ENCODE measurements at regions not wholly inside any gene's neighbourhood (a gene's known extent, or its start where the extent isn't known, plus 50 kb on each side); places are given as distances from the start of the nearest gene placed in this dataset.

DNA sequence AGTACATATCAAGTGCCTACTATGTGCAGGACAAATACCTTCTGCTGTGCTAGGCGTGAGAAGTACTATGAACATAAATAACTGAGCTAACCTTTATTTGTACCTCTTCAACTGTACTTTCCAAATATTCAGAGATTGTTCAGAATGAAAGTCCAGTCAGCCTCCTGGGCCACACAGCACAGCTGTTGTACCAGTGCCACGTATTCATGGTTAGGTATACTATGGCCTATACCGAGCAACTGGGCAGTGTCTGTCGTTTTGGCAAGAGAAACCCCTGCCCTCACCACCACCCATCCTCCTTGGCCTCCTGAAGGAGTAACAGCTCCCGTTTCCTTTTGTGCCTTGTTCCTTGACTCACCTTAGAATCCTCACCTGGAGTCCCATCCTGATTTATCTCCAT, 53.0 kb downstream of the RASSF10 start:
- FAIRE-seq (no peak), DNase-seq (ENCODE audit: low spot score) (no peak)

DNA sequence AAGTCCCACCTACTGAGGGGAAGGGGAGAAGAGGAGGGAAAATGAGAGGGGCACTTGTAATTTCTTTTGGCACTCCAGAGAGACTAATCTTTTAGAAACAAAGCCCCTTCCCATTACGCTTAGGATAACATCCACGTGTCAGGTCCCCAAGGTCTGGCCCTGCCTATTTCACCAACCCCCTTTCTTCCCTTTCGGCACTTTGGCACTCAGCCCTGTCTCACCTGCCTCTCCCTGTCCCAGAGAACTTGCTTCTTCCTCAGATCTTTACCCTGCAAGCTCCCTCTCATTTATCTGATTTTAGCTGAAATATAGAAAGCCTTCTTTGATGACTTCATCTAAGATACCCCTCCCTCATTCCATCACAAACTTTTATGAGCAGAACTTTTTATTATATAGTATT, 55.5 kb downstream of the RASSF10 start:
- no peak for DNase-seq (ENCODE audit: low spot score)
- no peak for FAIRE-seq

DNA sequence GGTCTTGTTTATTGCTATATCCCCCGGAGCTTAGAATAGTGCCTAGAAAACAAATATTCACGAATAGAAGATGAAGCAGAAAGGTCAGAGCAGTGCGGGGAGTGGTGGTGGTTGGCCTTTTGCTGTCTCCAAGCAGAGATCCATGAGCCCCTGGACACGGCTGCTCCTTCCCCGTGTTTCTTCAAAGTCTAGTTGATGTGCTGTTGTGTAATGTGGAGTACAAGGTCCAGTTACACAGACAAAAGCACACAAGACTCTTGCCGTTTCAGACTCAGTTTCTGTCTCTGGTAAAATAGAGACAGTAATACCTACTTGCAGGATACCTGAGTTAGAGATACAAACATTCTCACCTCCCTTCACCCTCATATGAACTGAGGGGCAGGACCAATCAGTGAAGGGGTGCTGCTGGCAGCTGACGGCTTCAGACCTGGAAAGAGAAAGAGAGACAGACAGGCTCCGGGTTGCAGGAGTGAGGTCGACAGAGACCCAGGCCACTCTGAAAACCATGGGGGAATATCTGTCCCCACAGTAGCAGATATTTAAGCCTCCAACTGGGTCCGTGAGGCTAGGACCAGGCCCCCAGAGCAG, 56.2 kb downstream of the RASSF10 start:
- DNase-seq (ENCODE audit: low spot score): no peak
- FAIRE-seq: no peak

DNA sequence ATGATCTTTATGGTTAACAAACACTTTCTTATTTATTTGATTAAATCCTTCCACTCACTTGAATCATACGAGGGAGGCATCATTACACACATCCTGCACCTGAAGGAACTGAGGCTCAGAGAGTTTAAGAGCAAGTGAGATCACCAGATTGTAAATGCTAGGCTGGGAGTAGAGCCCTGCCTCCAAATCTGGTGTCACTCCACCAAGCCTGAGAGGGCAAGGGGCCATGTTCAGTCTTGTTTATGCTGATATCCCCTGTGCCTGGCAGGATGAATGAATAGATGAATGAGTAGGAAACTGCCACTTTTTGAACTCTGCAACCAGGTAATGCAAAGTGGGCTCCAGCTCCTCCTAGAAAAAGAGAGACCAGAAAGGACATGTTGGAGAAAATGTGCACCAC, 59.1 kb downstream of the RASSF10 start:
- FAIRE-seq: no peak

DNA sequence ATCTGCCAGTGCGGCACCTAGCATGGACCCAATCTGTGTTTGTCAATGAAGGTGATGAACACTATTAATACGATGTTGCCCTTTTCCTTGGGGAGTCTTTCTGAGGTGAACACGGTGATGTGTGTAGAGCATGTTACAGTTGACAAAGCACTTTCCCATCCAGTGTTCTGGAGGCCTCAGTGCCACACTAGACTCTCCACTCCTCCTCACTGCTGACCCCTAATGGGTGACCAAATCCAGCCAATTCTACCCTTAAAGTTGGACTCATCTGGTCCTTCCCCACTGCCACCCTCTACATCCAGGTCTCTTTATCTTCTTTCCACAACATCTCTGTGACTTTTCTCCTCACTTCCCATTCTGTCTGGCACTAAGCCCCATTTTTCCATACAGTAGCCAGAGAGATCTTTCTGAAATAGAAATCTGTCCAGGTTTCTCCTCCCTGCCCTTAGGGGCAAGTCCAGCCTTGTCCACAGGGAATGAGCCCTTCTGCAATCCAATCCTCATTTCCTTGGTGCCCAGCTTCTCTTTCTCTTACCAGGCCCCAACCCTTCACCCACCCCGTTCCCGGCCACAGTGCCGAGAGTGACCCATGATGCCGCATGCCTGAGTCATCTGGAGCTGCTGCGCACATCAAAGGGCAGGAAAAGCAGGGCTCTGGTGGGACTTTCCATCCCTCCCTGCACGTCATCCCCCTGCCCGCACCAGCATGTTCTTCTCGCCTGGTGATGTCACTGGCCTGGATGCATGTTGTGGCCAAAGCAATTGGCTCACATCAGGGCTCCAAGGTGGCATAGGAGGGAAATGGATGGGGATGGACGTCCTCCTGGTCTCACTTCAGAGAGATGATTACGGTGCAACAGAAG, 64.2 kb downstream of the RASSF10 start:
- FAIRE-seq: peak; percentile 92

More for the DNA sequence above, 59.1 kb downstream of the RASSF10 start:
- no peak for DNase-seq (ENCODE audit: low spot score)

DNA sequence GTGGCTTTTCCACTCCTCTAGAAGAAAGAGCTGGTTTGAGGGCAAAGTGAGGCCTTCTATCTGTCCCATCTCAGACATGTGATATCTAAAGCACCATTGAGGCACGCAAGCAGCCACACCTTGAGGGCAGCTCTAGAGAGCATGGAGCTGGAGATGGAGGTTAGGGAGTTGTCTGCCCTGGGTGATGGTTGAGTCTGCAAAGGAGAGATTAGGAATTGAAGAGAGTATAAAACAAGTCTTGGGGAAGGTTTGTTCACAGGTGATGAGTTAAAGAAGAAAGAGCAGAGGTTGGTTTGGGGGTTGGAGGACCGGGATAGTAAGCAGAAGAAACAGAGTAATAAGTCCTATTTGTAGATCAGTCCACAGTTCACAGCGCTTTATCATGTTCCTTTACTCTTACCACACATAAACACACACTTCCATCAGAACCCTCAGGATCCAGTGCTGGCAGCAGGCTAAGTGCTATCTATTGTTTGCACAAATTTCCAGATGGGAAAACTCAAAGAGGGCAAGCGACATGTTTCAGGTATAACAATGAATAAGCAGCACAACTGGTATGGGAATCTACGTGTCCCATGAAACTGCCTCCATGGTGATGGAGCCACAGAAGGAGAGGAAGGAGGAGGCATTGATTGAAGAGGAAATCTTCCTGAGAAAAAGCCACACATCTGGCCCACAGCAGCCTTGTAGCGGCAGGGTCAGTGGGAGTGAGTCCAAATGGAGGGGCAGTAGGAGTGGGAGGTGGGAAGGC, 65.8 kb downstream of the RASSF10 start:
- no peak for DNase-seq (ENCODE audit: low spot score)
- FAIRE-seq: peak; percentile 40

More for the DNA sequence above, 64.2 kb downstream of the RASSF10 start:
- DNase-seq (ENCODE audit: low spot score): peak; percentile 91

DNA sequence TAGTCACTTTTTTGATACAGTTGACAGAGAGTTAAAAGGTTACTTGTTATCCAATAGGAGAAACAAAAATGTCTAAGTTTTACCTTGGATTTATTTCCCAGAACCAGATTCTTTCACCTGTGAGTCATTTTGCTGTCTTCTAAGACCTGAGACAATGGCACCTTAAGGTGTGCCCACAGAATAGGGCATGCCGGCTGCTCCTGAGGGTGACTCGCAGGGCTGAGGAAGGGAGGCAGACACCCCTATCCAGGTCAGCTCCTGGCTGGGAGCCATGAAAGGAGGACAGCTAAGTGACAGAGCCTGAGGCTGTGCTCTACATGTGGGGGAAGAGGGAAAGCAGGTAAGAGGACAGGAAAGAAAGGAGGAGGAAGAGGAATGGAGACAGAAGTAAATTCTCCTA, 67.8 kb downstream of the RASSF10 start:
- DNase-seq (ENCODE audit: low spot score) (no peak), FAIRE-seq (no peak)

DNA sequence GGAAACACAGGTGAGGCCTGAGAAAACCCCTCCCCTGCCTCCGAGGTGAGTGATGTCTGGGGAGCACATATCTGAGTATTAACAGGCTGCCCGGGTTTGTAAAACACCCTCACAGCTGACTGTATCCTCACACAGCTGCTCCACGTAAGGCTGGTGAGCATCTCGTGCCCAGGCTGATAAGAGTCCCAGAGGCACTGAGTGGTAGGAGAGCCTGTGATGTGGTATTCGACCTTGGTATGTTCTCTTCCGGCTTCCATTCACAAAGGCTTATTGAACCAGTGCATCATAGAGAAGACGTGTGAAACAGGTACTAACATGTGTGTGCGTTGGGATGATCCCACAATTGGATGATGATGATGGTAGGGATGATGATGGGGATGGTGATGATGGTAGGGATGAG, 71.7 kb downstream of the RASSF10 start:
- FAIRE-seq: peak; percentile 27
- no peak for DNase-seq (ENCODE audit: low spot score)

DNA sequence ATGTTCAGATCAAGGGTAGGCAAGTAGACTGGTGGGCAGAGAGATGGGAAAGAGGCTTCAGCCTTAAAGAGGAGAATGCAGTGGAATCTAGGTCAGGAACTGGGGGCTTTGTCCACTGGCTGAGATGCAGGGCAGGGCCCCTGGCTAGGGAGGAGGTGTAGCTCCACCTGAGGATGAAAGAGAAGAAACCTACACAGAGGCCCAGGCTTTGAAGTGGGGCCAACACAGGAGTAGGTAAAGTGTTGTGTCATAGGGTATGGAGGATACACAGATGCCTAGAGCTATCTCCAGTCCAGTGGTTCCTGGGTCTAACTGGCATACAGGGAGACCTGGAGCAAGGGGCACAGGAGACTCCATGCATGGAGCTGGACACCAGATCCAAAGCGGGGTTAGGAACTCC, 73.5 kb downstream of the RASSF10 start:
- no peak for DNase-seq (ENCODE audit: low spot score)
- FAIRE-seq: no peak

DNA sequence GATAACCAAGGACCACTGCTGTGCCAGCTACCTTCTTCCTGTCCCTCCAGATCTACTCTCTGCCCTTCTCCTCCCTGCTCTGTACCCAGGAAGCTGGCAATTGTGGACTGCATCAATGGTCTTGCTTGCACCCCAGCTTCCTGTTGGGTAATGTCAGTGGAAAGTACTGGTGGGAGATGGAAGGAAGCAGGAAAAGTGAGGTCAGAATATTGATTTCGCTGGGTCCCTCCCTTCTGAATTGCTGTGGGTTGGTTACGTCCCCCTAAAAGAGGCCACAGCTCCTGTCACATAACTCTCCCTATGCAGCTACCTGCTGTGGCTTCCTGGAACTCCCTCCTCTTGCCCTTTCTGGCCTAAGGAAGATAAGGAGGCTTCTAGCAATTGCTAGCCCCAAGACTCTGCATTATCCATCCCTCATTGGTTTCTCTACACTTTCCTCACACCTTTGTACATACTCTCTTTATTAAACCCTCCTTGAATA, 81.2 kb downstream of the RASSF10 start:
- FAIRE-seq (no peak), DNase-seq (ENCODE audit: low spot score) (no peak)

DNA sequence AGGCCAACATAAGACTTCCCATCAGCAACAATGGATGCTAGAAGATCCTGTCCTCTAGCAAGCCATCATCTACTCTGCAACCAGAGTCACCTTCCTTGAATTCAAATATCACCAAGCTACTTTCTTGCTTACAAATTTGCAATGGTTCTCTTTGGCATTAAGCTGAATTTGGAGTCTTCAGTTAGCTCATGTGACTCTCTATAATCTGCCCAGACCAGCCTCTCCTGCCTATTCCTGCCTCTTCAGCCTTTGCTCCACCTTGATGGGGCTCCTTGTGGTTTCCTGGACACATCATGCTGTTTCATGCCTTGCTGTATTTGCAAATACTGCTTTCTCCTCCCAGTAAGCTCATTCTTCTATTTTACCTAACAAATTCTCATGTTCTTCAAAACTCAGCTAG, 82.3 kb downstream of the RASSF10 start:
- DNase-seq (ENCODE audit: low spot score) (no peak), FAIRE-seq (no peak)

DNA sequence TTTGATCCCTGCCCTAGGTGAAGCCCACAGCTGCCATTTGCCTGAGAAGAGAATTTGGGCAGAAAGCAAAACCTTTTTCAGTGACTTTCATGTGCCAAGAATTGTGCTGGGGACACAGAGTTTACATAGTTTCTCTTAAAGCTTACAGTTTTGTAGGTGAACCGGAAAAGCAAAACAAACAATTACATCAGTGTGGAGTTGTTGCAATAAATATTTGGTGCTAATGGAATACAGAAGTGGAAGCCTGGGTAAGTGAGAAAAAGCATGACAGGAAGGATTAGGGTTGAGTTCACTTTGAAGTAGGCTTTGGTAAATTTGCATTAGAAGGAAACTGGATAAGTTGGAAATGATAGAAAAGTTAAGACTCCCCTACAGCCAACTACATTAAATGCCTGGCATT, 82.7 kb downstream of the RASSF10 start:
- no peak for DNase-seq (ENCODE audit: low spot score)

DNA sequence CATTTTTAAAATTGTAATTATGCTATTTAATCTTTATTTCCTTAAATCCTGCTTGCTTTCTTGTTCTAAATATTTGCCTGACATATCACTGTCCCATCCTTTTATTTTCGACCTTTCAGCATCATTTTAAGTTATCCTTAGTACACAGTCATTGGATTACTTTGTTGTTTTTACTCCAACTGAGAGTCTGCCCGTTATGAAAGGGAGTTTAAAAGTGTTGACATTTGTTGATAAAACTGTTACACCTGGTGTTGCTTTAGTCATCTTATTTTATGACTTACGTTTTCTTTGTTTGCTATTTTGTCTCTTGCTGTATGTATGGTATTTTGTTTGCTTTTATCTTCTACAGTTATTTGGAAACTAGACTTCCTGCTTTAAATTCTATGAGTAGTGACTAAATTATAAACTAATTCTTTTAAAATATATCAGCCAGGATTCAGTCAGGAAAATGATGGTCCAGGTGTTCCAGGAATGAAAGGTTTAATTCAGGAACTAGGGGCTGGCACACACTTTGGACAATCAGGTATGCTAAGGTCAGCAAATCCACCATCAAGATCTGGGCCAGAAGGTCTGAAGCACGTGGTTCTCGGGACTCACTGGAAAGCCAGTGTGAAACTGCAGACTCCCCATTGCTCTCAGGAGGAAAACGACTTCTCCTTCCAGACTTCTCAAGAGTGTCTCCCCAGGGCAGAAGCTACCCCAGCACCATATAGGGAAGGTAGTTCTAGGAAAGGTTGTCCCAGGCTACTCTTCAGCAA, 86.0 kb downstream of the RASSF10 start:
- no peak for FAIRE-seq
- no peak for DNase-seq (ENCODE audit: low spot score)

More for the DNA sequence above, 82.7 kb downstream of the RASSF10 start:
- no peak for FAIRE-seq

DNA sequence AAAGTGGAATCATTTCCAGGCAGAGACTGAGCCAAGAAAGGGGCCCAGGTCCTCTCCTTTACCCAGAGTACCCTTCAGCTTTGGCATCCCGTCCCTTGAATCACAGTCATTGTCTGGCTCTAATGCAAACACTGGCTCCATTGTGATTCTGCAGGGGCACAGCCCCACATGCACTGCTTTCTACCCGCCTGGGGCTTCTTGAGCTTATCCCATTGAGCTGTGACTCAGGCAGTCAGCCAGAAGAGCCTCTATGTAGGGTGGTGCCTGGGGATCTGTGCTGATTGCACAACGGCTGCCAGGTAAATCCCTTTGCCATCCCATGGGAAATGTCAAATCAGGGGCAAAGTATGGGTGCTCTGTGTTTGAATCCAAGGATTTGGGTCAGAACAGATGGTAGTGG, 88.9 kb downstream of the RASSF10 start:
- FAIRE-seq (no peak), DNase-seq (ENCODE audit: low spot score) (peak; percentile 67)

DNA sequence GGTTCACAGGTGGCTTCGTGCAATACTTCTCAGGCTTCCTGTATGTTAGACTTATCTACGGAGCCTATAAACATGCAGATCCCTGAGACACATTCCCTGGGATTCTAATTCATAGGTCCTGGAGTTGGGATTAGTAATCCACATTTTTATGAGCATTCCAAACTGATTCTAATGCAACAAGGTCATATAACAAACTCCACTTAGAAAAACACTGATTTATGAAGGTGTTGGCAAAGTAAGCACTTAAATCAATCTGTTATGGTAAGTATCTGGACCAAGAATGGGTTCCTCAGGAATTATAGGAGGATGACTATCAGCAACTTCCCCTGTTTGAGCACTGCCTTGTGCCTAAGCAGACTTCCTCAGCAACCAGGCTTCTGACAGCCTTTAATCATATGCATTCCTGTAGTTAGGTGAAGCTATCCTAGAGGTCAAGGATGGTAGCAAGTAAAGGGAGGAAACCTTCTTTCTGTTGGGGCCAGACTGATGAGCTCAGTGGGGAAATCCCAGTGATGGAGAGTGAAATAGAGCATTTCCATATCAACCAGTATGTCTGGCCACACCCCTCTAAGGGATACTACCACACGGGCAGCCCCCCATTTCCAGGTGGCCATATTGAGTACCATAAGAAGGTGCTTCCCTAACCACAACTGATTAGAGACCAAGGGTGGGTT, 89.6 kb downstream of the RASSF10 start:
- no peak for FAIRE-seq

DNA sequence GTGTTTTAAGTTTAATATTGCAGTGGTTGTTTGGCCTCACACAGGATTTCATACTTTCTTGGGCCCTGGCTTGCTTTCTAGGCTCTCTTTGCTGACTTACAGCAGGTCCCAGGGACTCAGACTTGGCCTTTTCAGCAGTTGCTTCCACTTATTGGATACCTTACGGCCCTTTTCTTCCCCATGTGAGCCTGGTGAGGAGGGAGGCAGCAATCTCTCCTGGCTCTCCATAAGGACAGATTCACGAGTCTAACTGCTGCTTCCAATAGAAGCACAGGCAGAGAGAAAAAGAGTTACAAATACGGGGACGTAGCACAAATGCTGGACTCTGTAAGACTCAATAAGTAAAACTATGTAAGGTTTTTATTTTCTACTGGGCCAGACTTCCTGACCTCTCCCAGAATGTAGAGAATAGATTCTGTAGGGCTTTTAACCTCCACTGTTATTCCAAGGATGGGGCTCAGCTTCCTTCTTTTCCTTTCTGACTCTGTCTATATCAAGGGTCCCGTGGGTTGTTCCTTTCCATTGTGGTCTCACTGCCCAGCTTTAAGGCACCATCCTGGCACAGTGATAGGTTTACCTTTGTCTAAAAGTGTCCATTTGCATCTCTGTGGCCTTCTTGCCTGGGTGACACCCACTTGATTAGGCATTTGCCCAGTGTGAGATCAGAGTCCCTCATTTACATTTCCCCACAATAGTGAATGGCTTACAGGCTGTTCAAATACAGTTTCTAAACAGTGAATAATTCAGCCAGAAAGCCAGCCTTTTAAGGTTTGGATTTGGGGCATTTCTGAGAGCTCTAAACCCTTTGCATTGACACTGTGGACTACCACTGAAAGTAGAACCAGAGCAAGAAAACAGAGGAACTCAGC, 92.8 kb downstream of the RASSF10 start:
- no peak for FAIRE-seq
- DNase-seq (ENCODE audit: low spot score): no peak

More for the DNA sequence above, 89.6 kb downstream of the RASSF10 start:
- no peak for DNase-seq (ENCODE audit: low spot score)

DNA sequence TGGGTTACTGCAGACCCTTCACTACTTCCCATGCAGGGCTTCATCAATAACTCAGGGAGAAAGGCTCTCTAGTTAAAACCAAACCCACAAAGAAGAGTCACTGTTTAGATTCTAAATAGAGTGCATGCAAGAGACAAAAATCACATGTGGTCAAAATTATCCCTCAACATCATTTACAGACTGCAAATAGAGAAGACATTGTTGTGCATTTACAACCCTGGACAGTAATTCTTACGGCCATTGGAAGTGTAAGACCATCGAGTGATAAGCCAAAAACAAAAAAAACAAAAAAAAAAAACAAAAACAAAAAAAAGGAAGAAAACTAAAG, 93.4 kb downstream of the RASSF10 start:
- DNase-seq (ENCODE audit: low spot score): no peak
- FAIRE-seq: no peak

DNA sequence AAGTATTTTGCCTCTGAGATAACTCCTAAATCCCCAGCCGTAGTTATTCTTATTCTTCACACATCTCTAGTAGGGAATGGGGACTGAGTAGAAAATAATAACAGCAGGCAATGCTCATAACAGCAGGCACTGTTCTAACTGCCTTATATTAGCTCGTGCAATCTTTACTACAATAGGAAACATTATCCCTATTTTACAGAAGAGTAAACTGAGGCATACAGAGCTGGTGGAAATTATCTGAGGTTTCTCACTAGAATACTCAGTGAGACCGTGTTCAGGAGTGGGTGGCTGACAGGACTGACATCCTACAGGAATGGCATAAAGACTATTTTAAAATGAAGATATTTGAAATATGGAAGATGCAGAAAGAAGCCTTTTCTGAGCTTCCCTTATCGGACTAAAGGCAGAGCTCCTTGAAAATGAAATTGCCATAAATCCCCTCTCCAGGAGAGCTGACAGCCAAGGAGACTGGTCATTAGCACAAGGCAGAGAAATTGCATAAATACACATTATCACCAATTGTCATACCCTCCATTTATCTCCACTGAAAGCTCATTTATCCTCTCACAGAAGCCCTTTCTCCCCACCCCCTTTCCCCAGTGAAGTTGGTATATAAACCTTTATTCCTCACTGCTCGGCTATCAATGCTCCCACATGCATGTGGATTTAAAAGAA, 93.9 kb downstream of the RASSF10 start:
- FAIRE-seq (no peak), DNase-seq (ENCODE audit: low spot score) (no peak)

DNA sequence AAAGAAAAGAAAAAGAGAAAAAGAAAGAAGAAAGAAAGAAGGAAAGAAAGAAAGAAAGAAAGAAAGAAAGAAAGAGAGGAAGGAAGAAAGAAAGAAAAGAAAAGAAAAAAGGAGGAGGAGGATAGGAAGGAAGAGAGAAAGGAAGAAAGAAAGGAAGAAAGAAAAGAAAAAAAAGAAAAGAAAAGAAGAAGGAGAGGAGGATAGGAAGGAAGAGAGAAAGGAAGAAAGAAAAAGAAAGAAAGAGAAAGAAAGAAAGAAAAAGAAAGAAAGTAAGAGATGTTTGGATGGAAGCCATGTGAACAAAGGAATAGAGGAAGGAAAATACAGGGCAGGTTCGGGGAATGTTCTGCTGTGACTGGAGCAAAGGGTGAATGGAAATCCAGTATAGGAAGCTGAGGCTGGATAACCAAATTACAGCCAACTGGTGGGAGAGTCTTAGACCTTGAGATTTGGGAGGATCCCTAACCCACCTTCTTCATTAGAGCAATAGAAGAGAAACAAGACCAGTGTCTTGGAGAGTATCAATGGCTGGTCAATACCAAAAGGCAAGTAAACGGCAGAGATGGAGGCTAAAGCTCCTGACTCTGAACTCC, 94.9 kb downstream of the RASSF10 start:
- FAIRE-seq: no peak
- DNase-seq (ENCODE audit: low spot score): no peak

Measured in urothelium cell line (cell line).